Mucosa of descending colon (tissue), 3 donors: ENCODE measurements at regions not wholly inside any gene's neighbourhood (a gene's known extent, or its start where the extent isn't known, plus 50 kb on each side); places are given as distances from the start of the nearest gene placed in this dataset.

ENCODE experiments used
- ATAC-seq: fragments of 200-7000 bp; cut with Tn5 transposase; one replicate; pipeline ENCODE4 v1.9.1; 2020; ENCODE audit warnings: mild to moderate bottlenecking, moderate library complexity
- DNase-seq, 3 donors: peaks; one replicate each; pipeline ENCODE4 v3.0.0-alpha.2; 2020
- H3K36me3 ChIP-seq: fragments of 200-600 bp; one replicate; pipeline ENCODE4 v1.8.0; 2021; ENCODE audit warnings: low read depth, mild to moderate bottlenecking
- H3K4me1 ChIP-seq: fragments of 200-600 bp; one replicate; pipeline ENCODE4 v1.8.0; 2021; ENCODE audit warnings: low read depth, mild to moderate bottlenecking
- H3K4me3 ChIP-seq: fragments of 200-600 bp; one replicate; pipeline ENCODE4 v1.8.0; 2021; ENCODE audit warnings: mild to moderate bottlenecking
- H3K9me3 ChIP-seq: fragments of 200-600 bp; one replicate; pipeline ENCODE4 v1.8.0; 2021; ENCODE audit warnings: mild to moderate bottlenecking
- intact Hi-C, 2 donors: fragments of 100-400 bp; cut with DNase I in 1 of 2; cut with micrococcal nuclease in 1 of 2; formaldehyde crosslinking; loops; one replicate each; pipeline versions ENCODE4 v1.11.0 to v1.11.1; 2022; cut with DNase I, micrococcal nuclease
- TF ChIP-seq, protein P1 (sequence below): fragments of 200-600 bp; IDR thresholded peaks from one replicate; pipeline ENCODE4 v1.8.0; 2022; ENCODE audit warnings: antibody characterized with exemption, mild to moderate bottlenecking
- donor health status: DM: no; HTN: no; CAD: no; lungs with moderate emphysema.
- donor health status: DM: no; HTN: no; CAD: no.
- donor health status: DM: no; HTN: yes; CAD: no.

DNA sequence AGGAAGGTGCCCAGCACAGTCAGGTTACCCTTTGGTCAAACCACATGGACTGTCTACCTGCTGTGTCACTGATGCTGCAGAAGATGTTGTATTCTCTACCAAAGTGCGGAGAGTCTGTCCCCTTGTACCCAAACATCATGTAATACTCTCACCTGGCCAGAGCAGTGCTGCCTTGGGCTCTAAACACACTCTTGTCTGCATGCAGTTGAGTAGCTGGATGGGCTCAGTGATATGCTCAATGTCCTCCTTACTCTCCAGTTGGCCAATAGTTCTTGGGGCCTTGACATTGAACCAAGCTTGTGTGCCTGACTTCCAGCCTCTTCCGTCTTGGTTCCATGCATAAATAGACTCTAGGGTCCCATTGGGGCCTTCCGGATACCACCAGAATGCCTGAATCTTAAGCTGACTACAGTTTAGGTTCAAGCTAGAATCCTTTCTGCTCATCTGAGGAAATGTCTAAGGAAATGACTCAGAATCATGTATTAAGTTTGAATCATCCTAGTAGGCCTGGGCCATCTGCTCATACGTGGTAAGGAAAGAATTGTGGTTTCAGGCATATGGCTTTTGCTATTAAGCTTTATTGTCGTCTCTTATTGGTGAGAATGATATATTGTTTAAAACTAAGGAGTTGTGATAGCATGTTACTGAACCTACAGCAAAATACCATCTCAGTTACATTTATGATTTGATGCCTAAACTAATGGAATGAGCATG lies 118.0 kb downstream of the OTUD1 start:
- Histone ChIP-seq H3K4me3 (no peak overlapping the region), H3K36me3 (no peaks in the 10 kb centered on the region), H3K9me3 (peaks cover 7% of the 10 kb centered on the region), H3K4me1 (no peaks in the 10 kb centered on the region)
- TF ChIP-seq, protein P1, sequence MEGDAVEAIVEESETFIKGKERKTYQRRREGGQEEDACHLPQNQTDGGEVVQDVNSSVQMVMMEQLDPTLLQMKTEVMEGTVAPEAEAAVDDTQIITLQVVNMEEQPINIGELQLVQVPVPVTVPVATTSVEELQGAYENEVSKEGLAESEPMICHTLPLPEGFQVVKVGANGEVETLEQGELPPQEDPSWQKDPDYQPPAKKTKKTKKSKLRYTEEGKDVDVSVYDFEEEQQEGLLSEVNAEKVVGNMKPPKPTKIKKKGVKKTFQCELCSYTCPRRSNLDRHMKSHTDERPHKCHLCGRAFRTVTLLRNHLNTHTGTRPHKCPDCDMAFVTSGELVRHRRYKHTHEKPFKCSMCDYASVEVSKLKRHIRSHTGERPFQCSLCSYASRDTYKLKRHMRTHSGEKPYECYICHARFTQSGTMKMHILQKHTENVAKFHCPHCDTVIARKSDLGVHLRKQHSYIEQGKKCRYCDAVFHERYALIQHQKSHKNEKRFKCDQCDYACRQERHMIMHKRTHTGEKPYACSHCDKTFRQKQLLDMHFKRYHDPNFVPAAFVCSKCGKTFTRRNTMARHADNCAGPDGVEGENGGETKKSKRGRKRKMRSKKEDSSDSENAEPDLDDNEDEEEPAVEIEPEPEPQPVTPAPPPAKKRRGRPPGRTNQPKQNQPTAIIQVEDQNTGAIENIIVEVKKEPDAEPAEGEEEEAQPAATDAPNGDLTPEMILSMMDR, result no peak
- DNase-seq (no peak), ATAC-seq (no peak)
- intact Hi-C loops, result no loop called here

DNA sequence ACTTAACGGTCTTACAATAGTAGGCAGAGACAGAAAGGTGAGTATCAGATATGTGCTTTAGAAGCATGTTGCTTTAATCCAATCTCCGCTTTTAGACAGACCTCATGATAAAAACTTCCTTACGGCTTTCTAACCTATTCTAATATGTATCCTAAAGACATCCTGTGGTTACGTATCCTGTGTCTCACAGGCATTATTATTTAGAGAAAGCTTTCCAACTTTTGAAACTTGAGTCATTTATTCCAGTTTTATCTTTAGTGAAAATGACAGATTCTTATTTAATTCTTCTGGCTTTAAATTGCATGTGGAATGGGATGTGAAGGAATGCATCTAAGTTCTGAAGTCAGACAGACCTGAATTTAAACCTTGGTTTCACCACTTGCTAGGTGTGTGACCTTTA lies 118.9 kb downstream of the OTUD1 start:
- DNase-seq (no peak), ATAC-seq (no peak)
- TF ChIP-seq, protein P1, result no peak
- intact Hi-C loops, result no loop called here
- Histone ChIP-seq H3K36me3 (no peaks in the 10 kb centered on the region), H3K9me3 (peaks cover 12% of the 10 kb centered on the region), H3K4me1 (no peaks in the 10 kb centered on the region), H3K4me3 (no peak overlapping the region)

DNA sequence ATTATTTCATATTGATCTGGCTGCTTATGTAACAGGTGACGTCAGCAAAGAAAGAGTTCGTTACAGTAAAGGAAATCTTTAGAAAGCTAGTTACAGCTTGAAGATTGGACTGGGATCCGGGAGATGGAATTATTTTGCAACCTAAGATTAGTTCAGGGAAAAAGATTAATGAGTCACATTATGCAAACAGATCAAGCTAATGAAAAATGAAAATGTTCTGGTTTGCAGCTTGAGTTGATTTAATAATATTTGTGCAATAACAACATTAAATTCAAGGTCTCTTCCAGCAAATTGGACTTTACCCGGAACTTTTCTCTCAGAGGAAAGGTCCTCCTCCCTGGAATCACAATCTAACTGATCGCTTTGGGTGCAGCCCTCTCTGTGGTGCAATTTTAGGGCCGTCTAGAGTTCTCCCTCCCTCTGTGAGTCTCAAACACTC lies 119.5 kb downstream of the OTUD1 start:
- intact Hi-C loops, result no loop called here
- DNase-seq (no peak), ATAC-seq (no peak)
- Histone ChIP-seq H3K4me3 (no peak overlapping the region), H3K36me3 (no peaks in the 10 kb centered on the region), H3K9me3 (peaks cover 12% of the 10 kb centered on the region), H3K4me1 (no peaks in the 10 kb centered on the region)
- TF ChIP-seq, protein P1, result no peak

DNA sequence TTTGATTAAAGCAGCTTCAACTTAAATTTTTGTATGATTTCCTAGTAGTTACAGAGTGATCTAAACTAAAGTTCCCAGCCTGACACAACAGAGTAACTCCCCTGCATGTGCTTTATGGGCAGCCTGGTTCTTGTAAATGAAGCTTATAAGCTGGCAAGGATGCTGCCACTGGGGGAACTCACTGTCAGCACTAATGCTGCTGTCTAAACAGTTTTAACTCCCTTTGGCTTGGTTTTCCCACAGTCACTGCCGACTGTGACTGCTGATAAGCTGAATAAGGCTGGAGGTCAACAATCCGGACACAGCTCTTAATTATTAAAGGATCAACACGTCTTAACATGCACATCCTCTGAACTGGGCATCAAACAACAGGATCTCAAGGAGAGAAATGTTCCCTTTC lies 130.1 kb downstream of the OTUD1 start:
- Histone ChIP-seq H3K36me3 (no peaks in the 10 kb centered on the region), H3K4me3 (no peak overlapping the region), H3K4me1 (no peaks in the 10 kb centered on the region), H3K9me3 (peaks cover 19% of the 10 kb centered on the region)
- DNase-seq (no peak), ATAC-seq (no peak)
- TF ChIP-seq, protein P1, result no peak
- intact Hi-C loops, result no loop called here

DNA sequence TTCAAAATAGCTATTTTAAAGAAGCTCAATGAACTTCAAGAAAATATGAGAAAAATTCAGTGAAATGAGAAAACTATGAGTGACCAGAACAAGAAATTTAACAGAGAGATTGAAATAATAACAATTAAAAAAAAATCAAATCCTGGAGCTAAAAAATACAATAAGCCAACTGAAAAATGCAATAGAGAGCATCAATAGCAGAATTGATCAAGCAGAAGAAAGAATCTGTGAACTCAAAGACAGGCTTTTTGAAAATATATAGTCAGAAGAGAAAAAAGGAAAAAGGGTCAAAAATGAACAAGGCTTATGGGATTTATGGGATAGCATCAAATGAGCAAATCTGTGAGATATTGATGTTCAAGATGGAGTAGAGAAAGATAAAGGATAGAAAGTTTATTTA lies 133.0 kb downstream of the OTUD1 start:
- TF ChIP-seq, protein P1, result no peak
- H3K9me3 ChIP-seq, result peaks cover 19% of the 10 kb centered on the region
- no peak for DNase-seq
- ATAC-seq, result no peak
- H3K4me3 ChIP-seq, result no peak overlapping the region
- no peaks in the 10 kb centered on the region for H3K4me1 ChIP-seq
- intact Hi-C loops, result no loop called here
- H3K36me3 ChIP-seq, result no peaks in the 10 kb centered on the region
